ENCODE measurements at regions not wholly inside any gene's neighbourhood (a gene's known extent, or its start where the extent isn't known, plus 50 kb on each side); places are given as distances from the start of the nearest gene placed in this dataset.

DNA sequence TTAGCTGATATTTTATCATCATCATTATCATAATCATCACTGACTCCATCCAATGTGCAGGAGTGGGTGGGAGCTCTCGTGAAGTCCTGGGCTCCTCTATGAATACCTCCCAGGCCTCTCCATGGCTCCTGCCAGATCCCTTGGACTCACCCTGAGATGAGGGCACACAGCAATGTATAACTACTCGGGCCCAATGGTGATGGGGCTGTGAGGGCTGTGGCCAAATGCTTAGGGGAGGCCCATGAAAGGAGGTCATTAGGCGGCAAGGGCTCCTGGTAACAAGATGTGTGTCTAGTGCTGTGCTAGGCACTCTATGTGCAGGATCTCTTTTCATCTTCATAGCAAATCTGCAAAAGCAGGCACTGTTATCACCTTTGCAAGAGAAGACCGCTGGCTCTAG is 270.9 kb downstream of the GLRX3 start:
- Mint-ChIP-seq H3K27me3 (ENCODE audit: insufficient read depth, low read depth, poor library complexity) (peaks cover 6% of the 10 kb centered on the region), H3K4me1 (no peaks in the 10 kb centered on the region), H3K36me3 (ENCODE audit: low read depth) (peaks cover 56% of the 10 kb centered on the region), H3K4me3 (no peak overlapping the region), H3K27ac (no peak overlapping the region), H3K9me3 (peaks cover 98% of the 10 kb centered on the region)
- Histone ChIP-seq H3K4me2 (no peak overlapping the region), H4K20me1 (replicated peaks; ENCODE audit: insufficient read depth) (no peaks in the 10 kb centered on the region), H2AFZ (no peak overlapping the region), H3F3A (replicated peaks; ENCODE audit: low read depth) (no peaks in the 10 kb centered on the region), H3K79me2 (replicated peaks; ENCODE audit: insufficient read depth) (no peaks in the 10 kb centered on the region), H3K27ac (ENCODE audit: low read depth) (no peak overlapping the region), H3K27me3 (ENCODE audit: insufficient read depth) (no peaks in the 10 kb centered on the region), H3K36me3 (ENCODE audit: insufficient read depth) (no peaks in the 10 kb centered on the region), H3K9me2 (ENCODE audit: insufficient read depth) (no peaks in the 10 kb centered on the region), H3K4me1 (ENCODE audit: insufficient read depth) (no peaks in the 10 kb centered on the region), H3K4me3 (no peak overlapping the region)
- DNase-seq (ENCODE audit: low spot score) (no peak), ATAC-seq (no peak)
- TF ChIP-seq NANOG (IDR thresholded peaks at IDR 0.05; ENCODE audit: borderline replicate concordance) (no peak), POLR2AphosphoS5 (IDR thresholded peaks at IDR 0.05; ENCODE audit: low read depth) (no peak)
- TF ChIP-seq, protein P1, sequence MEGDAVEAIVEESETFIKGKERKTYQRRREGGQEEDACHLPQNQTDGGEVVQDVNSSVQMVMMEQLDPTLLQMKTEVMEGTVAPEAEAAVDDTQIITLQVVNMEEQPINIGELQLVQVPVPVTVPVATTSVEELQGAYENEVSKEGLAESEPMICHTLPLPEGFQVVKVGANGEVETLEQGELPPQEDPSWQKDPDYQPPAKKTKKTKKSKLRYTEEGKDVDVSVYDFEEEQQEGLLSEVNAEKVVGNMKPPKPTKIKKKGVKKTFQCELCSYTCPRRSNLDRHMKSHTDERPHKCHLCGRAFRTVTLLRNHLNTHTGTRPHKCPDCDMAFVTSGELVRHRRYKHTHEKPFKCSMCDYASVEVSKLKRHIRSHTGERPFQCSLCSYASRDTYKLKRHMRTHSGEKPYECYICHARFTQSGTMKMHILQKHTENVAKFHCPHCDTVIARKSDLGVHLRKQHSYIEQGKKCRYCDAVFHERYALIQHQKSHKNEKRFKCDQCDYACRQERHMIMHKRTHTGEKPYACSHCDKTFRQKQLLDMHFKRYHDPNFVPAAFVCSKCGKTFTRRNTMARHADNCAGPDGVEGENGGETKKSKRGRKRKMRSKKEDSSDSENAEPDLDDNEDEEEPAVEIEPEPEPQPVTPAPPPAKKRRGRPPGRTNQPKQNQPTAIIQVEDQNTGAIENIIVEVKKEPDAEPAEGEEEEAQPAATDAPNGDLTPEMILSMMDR (conservative IDR thresholded peaks at IDR 0.05; ENCODE audit: low read depth in 2 of 2), result no peak
- TF ChIP-seq, protein P2, sequence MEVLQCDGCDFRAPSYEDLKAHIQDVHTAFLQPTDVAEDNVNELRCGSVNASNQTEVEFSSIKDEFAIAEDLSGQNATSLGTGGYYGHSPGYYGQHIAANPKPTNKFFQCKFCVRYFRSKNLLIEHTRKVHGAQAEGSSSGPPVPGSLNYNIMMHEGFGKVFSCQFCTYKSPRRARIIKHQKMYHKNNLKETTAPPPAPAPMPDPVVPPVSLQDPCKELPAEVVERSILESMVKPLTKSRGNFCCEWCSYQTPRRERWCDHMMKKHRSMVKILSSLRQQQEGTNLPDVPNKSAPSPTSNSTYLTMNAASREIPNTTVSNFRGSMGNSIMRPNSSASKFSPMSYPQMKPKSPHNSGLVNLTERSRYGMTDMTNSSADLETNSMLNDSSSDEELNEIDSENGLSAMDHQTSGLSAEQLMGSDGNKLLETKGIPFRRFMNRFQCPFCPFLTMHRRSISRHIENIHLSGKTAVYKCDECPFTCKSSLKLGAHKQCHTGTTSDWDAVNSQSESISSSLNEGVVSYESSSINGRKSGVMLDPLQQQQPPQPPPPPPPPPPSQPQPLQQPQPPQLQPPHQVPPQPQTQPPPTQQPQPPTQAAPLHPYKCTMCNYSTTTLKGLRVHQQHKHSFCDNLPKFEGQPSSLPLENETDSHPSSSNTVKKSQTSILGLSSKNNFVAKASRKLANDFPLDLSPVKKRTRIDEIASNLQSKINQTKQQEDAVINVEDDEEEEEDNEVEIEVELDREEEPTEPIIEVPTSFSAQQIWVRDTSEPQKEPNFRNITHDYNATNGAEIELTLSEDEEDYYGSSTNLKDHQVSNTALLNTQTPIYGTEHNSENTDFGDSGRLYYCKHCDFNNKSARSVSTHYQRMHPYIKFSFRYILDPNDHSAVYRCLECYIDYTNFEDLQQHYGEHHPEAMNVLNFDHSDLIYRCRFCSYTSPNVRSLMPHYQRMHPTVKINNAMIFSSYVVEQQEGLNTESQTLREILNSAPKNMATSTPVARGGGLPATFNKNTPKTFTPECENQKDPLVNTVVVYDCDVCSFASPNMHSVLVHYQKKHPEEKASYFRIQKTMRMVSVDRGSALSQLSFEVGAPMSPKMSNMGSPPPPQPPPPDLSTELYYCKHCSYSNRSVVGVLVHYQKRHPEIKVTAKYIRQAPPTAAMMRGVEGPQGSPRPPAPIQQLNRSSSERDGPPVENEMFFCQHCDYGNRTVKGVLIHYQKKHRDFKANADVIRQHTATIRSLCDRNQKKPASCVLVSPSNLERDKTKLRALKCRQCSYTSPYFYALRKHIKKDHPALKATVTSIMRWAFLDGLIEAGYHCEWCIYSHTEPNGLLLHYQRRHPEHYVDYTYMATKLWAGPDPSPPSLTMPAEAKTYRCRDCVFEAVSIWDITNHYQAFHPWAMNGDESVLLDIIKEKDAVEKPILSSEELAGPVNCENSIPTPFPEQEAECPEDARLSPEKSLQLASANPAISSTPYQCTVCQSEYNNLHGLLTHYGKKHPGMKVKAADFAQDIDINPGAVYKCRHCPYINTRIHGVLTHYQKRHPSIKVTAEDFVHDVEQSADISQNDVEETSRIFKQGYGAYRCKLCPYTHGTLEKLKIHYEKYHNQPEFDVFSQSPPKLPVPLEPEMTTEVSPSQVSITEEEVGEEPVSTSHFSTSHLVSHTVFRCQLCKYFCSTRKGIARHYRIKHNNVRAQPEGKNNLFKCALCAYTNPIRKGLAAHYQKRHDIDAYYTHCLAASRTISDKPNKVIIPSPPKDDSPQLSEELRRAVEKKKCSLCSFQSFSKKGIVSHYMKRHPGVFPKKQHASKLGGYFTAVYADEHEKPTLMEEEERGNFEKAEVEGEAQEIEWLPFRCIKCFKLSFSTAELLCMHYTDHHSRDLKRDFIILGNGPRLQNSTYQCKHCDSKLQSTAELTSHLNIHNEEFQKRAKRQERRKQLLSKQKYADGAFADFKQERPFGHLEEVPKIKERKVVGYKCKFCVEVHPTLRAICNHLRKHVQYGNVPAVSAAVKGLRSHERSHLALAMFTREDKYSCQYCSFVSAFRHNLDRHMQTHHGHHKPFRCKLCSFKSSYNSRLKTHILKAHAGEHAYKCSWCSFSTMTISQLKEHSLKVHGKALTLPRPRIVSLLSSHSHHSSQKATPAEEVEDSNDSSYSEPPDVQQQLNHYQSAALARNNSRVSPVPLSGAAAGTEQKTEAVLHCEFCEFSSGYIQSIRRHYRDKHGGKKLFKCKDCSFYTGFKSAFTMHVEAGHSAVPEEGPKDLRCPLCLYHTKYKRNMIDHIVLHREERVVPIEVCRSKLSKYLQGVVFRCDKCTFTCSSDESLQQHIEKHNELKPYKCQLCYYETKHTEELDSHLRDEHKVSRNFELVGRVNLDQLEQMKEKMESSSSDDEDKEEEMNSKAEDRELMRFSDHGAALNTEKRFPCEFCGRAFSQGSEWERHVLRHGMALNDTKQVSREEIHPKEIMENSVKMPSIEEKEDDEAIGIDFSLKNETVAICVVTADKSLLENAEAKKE (CRISPR knock-in tag; IDR thresholded peaks at IDR 0.05), result no peak

DNA sequence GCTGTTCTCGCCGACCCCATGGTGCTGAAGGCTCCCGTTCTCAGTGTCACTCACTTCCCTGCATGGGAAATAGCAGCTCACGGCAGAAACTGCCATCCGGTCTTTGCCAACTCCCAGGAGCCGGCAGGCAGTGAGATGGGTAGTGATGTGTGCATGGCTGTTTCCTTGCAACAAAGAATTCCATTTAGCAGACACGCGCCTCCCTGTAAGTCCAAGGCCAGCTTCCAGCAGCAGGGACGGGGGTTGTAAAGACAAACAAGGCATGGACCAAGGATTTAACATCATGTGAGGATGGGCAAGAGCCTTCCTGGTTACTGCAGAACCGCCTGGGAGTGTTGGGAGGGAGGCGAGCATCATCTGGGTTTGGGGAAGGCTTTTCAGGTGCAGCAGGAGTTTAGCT is 273.1 kb downstream of the GLRX3 start:
- H3K36me3 ChIP-seq (ENCODE audit: insufficient read depth), result peaks cover 10% of the 10 kb centered on the region; the same call in 1 of the 2 replicates
- no peak for DNase-seq (ENCODE audit: low spot score)
- no peaks in the 10 kb centered on the region for H3F3A ChIP-seq (replicated peaks; ENCODE audit: low read depth)
- peaks cover 6% of the 10 kb centered on the region for H3K27me3 Mint-ChIP-seq (ENCODE audit: insufficient read depth, low read depth, poor library complexity)
- peaks cover 98% of the 10 kb centered on the region for H3K9me3 Mint-ChIP-seq
- H4K20me1 ChIP-seq (replicated peaks; ENCODE audit: insufficient read depth), result no peaks in the 10 kb centered on the region
- peaks cover 39% of the 10 kb centered on the region for H3K36me3 Mint-ChIP-seq (ENCODE audit: low read depth)
- no peak overlapping the region for H3K27ac Mint-ChIP-seq
- ATAC-seq, result no peak
- H3K27ac ChIP-seq (ENCODE audit: low read depth), result no peak overlapping the region
- no peak overlapping the region for H2AFZ ChIP-seq
- no peak overlapping the region for H3K4me3 ChIP-seq
- H3K9me2 ChIP-seq (ENCODE audit: insufficient read depth), result no peaks in the 10 kb centered on the region
- H3K4me2 ChIP-seq, result no peak overlapping the region
- H3K79me2 ChIP-seq (replicated peaks; ENCODE audit: insufficient read depth), result no peaks in the 10 kb centered on the region
- no peaks in the 10 kb centered on the region for H3K4me1 Mint-ChIP-seq
- H3K4me1 ChIP-seq (ENCODE audit: insufficient read depth), result no peaks in the 10 kb centered on the region
- no peaks in the 10 kb centered on the region for H3K27me3 ChIP-seq (ENCODE audit: insufficient read depth)
- no peak overlapping the region for H3K4me3 Mint-ChIP-seq
- TF ChIP-seq, protein P1 (conservative IDR thresholded peaks at IDR 0.05; ENCODE audit: low read depth in 2 of 2), result no peak
- TF ChIP-seq, protein P3, sequence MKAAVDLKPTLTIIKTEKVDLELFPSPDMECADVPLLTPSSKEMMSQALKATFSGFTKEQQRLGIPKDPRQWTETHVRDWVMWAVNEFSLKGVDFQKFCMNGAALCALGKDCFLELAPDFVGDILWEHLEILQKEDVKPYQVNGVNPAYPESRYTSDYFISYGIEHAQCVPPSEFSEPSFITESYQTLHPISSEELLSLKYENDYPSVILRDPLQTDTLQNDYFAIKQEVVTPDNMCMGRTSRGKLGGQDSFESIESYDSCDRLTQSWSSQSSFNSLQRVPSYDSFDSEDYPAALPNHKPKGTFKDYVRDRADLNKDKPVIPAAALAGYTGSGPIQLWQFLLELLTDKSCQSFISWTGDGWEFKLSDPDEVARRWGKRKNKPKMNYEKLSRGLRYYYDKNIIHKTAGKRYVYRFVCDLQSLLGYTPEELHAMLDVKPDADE (IDR thresholded peaks at IDR 0.05), result no peak
- no peak for TF ChIP-seq EZH2 (IDR thresholded peaks at IDR 0.05; ENCODE audit: low read depth, unreplicated experiment)
- TF ChIP-seq CREB1 (CRISPR knock-in tag; IDR thresholded peaks at IDR 0.05; ENCODE audit: low read depth), result no peak

All from GM23338 (cell line).